HepG2 (cell line): ENCODE measurements at regions not wholly inside any gene's neighbourhood (a gene's known extent, or its start where the extent isn't known, plus 50 kb on each side); places are given as distances from the start of the nearest gene placed in this dataset.

Experiments used
- ATAC-seq: fragments of 200-7000 bp; cut with Tn5 transposase; 3 replicates; pipeline ENCODE4 v1.9.1; 2020; ENCODE audit warnings: mild to moderate bottlenecking, moderate library complexity
- BruUV-seq: library from RNA; stranded (reverse); fragments of 400-500 nt; replicated peaks from 2 replicates; lab custom pipeline; 2021; lab: Mats Ljungman, UMichigan
- CTCF ChIA-PET: fragments of 300-600 bp; formaldehyde crosslinking; extraction: SDS; loops from one replicate; lab custom pipeline; 2021; ENCODE audit warnings: low total read pairs, inconsistent platforms, low intra/inter-chr PET ratio; lab: Yijun Ruan, JAX
- POLR2A ChIA-PET: fragments of 350-600 bp; sonication (Branson Sonifier 250); formaldehyde crosslinking; loops from one replicate; lab custom pipeline; 2020; ENCODE audit warnings: antibody characterized with exemption, inconsistent platforms; lab: Yijun Ruan, JAX
- DNase-seq: peaks from one replicate; pipeline ENCODE4 v3.0.0-alpha.2; 2015; ENCODE audit warnings: low spot score
- FAIRE-seq: peaks from 3 replicates; lab custom pipeline; 2011; peaks lifted over from hg19 to GRCh38; lab: Jason Lieb, UNC
- H2AFZ ChIP-seq: one replicate; pipeline ENCODE4 v1.6.1; 2011; ENCODE audit warnings: low read length, inconsistent platforms
- H3K27ac ChIP-seq: fragments of 300-600 bp; 3 replicates; pipeline ENCODE4 v1.8.0; 2011; ENCODE audit warnings: mixed run types, mild to moderate bottlenecking, mixed read lengths, low read length, inconsistent platforms; ENCODE audit not compliant: insufficient read depth; ENCODE audit errors: extremely low read length
- H3K27me3 ChIP-seq, 2 experiments: fragments of 200-600 bp in 1 of 2; 2 replicates in 1 of 2; 3 replicates in 1 of 2; pipeline versions ENCODE4 v1.6.0 to v1.8.0; 2011; ENCODE audit warnings: low read length in 2 of 2, mild to moderate bottlenecking in 2 of 2, moderate library complexity in 2 of 2, inconsistent platforms in 1 of 2; ENCODE audit not compliant: insufficient read depth in 2 of 2, control insufficient read depth in 1 of 2
- H3K36me3 ChIP-seq, 2 experiments: fragments of 200-600 bp in 1 of 2; replicated peaks in 1 of 2; 2 replicates in 1 of 2; 3 replicates in 1 of 2; pipeline versions ENCODE4 v1.5.1 to v1.8.0; 2011; ENCODE audit warnings: low read length in 2 of 2, inconsistent platforms in 1 of 2; ENCODE audit not compliant: insufficient read depth in 2 of 2, control insufficient read depth in 1 of 2
- H3K4me1 ChIP-seq: 2 replicates; pipeline ENCODE4 v1.5.1; 2012; ENCODE audit warnings: low read length, inconsistent platforms; ENCODE audit not compliant: insufficient read depth
- H3K4me2 ChIP-seq: 2 replicates; pipeline ENCODE4 v1.6.0; 2011; ENCODE audit warnings: low read depth, low read length, inconsistent platforms
- H3K4me3 ChIP-seq, 3 experiments: fragments of 200-600 bp in 1 of 3; sonication (generic), shearing (Covaris generic) in 1 of 3; replicated peaks in 1 of 3; 2 replicates each; pipeline ENCODE4 v1.5.1; 2011 to 2016; ENCODE audit warnings: low read length in 3 of 3, inconsistent platforms in 2 of 3, low read depth in 2 of 3, mild to moderate bottlenecking in 2 of 3, control low read depth in 1 of 3, mixed read lengths in 1 of 3; ENCODE audit not compliant: insufficient read depth in 1 of 3
- H3K79me2 ChIP-seq: one replicate; pipeline ENCODE4 v1.6.1; 2011; ENCODE audit warnings: low read length, inconsistent platforms; ENCODE audit not compliant: insufficient read depth
- H3K9ac ChIP-seq: 2 replicates; pipeline ENCODE4 v1.6.0; 2011; ENCODE audit warnings: mild to moderate bottlenecking, low read depth, low read length, inconsistent platforms; ENCODE audit not compliant: insufficient read depth
- H3K9me3 ChIP-seq: 2 replicates; pipeline ENCODE4 v1.5.1; 2012; ENCODE audit warnings: mild to moderate bottlenecking, low read length
- H4K20me1 ChIP-seq: 2 replicates; pipeline ENCODE4 v1.6.0; 2011; ENCODE audit warnings: inconsistent platforms, mild to moderate bottlenecking, low read length, moderate library complexity; ENCODE audit not compliant: insufficient read depth
- HBP1 ChIP-seq: IDR thresholded peaks from 2 replicates; pipeline ENCODE4 v1.6.1; 2016; ENCODE audit warnings: low read depth, control low read depth
- PRDM4 ChIP-seq: sonication (generic); formaldehyde crosslinking; IDR thresholded peaks from 2 replicates; pipeline ENCODE4 v1.9.0; 2021; ENCODE audit warnings: missing genetic modification reagents, borderline replicate concordance
- WGBS: methylation state at CpG from one replicate; pipeline ENCODE4 v1.1.6; 2017; ENCODE audit warnings: low lambda C conversion rate; 5-methylcytosine and 5-hydroxymethylcytosine counted together
- in situ Hi-C: cut with HindIII; loops from 2 replicates; pipeline ENCODE4 v1.10.0; 2017; ENCODE audit warnings: low pct_unique_long_range_greater_than_20kb; ENCODE audit not compliant: extremely low pct_ligation_motif_present
- intact Hi-C: fragments of 100-400 bp; cut with micrococcal nuclease; formaldehyde crosslinking; loops from one replicate; pipeline ENCODE4 v1.10.0; 2022; ENCODE audit not compliant: unreplicated experiment

- no peak for TF ChIP-seq HBP1
Measured at GRCh38 chr17:16878606-16879005, 93.3 kb downstream of the TNFRSF13B start (continued).

GRCh38 chr17:16878084-16878483, 93.8 kb downstream of the TNFRSF13B start:
- no peak overlapping the region for H2AFZ ChIP-seq
- H3K4me1 ChIP-seq, result peaks cover 7% of the 10 kb centered on the region; the same call in 1 of the 2 replicates
- H3K4me2 ChIP-seq, result no peak overlapping the region
- peaks cover 8% of the 10 kb centered on the region; the same call in 1 of the 2 replicates for H3K9me3 ChIP-seq
- H3K4me3 ChIP-seq, result no peak overlapping the region
- ATAC-seq (no peak), FAIRE-seq (no peak), DNase-seq (no peak)
- intact Hi-C loops, result no loop called here
- ChIA-PET CTCF (no interaction called here), POLR2A (no interaction called here)
- 0% methylated on average over 4 of the region's 4 CpGs for WGBS
- H3K79me2 ChIP-seq, result no peaks in the 10 kb centered on the region
- BruUV-seq, result no TSS peak
- in situ Hi-C loops, result no loop called here
- H3K27ac ChIP-seq, result no peak overlapping the region
- no peaks in the 10 kb centered on the region for H4K20me1 ChIP-seq
- H3K27me3 ChIP-seq, result peaks cover 1 to 9% of the 10 kb centered on the region in 2 experiments; a peak in 4 of 5 replicates
- H3K36me3 ChIP-seq, result no peaks in the 10 kb centered on the region
- TF ChIP-seq PRDM4 (CRISPR knock-in tag), result no peak
- TF ChIP-seq, all 625 proteins: peak for 0
- no peak overlapping the region for H3K9ac ChIP-seq
